Stomach (tissue), 8 donors: ENCODE measurements at regions not wholly inside any gene's neighbourhood (a gene's known extent, or its start where the extent isn't known, plus 50 kb on each side); places are given as distances from the start of the nearest gene placed in this dataset.
"Not testable (repeated sequence)": the region's sequence is repeated elsewhere in the genome, so short reads cannot be mapped to it uniquely, and the experiment has no call there.

Experiments
- DNase-seq, 2 donors: peaks; one replicate each; pipeline versions ENCODE4 v3.0.0 to v3.0.0-alpha.2; 2013 to 2019
- H3K27ac ChIP-seq, 5 donors: fragments of 200-600 bp in 4 of 5; sonication (generic) in 4 of 5; one replicate each; pipeline ENCODE4 v1.5.1; 2013 to 2019; ENCODE audit warnings: mild to moderate bottlenecking in 1 of 5, moderate library complexity in 1 of 5
- H3K27me3 ChIP-seq, 3 donors: fragments of 200-600 bp; sonication (generic); one replicate each; pipeline ENCODE4 v1.5.1; 2017 to 2019; ENCODE audit warnings: mixed run types in 1 of 3
- H3K36me3 ChIP-seq, 4 donors: fragments of 200-600 bp; sonication (generic); 1 replicate in 3 of 4; 2 replicates in 1 of 4; pipeline ENCODE4 v1.5.1; 2016 to 2019
- H3K4me1 ChIP-seq, 4 donors: fragments of 200-600 bp; sonication (generic); one replicate each; pipeline ENCODE4 v1.5.1; 2016 to 2019
- H3K4me3 ChIP-seq, 4 donors: fragments of 200-600 bp; sonication (generic) in 3 of 4; one replicate each; pipeline ENCODE4 v1.5.1; 2016 to 2019; ENCODE audit warnings: mild to moderate bottlenecking in 1 of 4
- H3K9me3 ChIP-seq, 4 donors: fragments of 200-600 bp; sonication (generic); one replicate each; pipeline ENCODE4 v1.5.1; 2016 to 2019
- EP300 ChIP-seq: sonication (generic); formaldehyde crosslinking; IDR thresholded peaks from one replicate; pipeline ENCODE4 v1.6.1; 2017; ENCODE audit warnings: antibody characterized with exemption
- POLR2A ChIP-seq, 4 donors: fragments of 450-650 bp; IDR thresholded peaks; one replicate each; pipeline ENCODE4 v1.6.1; 2016; ENCODE audit warnings: antibody characterized with exemption in 4 of 4, control low read depth in 2 of 4, mild to moderate bottlenecking in 1 of 4, moderate library complexity in 1 of 4
- POLR2AphosphoS5 ChIP-seq, 3 donors: sonication (generic); formaldehyde crosslinking; IDR thresholded peaks; one replicate each; pipeline ENCODE4 v1.6.1; 2016; ENCODE audit warnings: antibody characterized with exemption in 3 of 3
- WGBS, 5 donors: extraction: QIAGEN DNeasy Blood & Tissue Kit in 3 of 5; methylation state at CpG; one replicate each; pipeline versions ENCODE4 v1.1.5 to v1.1.7; 2013 to 2018; 5-methylcytosine and 5-hydroxymethylcytosine counted together
- intact Hi-C: fragments of 100-400 bp; cut with DNase I; formaldehyde crosslinking; loops from one replicate; pipeline ENCODE4 v1.15.1; 2023; ENCODE audit warnings: low total_unique reads
- TF ChIP-seq, protein P1 (sequence below), 7 experiments: fragments of 450-650 bp in 4 of 7; fragments of 200-600 bp in 3 of 7; sonication (generic) in 3 of 7; IDR thresholded peaks; one replicate each; pipeline ENCODE4 v1.5.1; 2016 to 2019; ENCODE audit warnings: antibody characterized with exemption in 7 of 7, control low read depth in 2 of 7, mild to moderate bottlenecking in 1 of 7
- donor health status: healthy with polysubstance abuse.
- donor health status: Bipolar disorder and iron deficiency.
- donor health status: healthy.

DNA sequence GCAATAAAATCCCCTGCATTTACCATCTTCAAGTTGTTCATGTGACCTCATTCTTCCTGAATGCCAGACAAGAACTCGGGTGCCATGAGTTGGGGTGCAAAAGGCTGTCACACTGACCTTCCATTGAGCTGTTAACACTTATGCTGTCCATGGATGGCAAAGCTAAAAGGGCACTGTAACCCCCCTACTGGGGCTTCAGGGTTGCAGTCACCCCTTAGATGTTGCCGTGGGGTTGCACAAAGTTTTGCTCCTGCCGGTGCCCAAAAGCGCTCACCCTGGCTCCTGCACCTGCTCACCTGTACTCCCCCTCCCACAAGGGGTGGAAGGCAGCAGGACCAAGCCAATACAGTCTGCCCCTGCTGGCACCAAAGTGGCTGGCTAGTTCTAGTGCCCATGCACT is 208.2 kb downstream of the RHOU start:
- 93 to 100% (median 96%) methylated on average over 2 to 4 of the region's 4 CpGs for WGBS, 5 donors
- no peak for TF ChIP-seq POLR2AphosphoS5 (IDR thresholded peaks at IDR 0.05)
- no peak for TF ChIP-seq POLR2A (IDR thresholded peaks at IDR 0.05)
- TF ChIP-seq, protein P1, sequence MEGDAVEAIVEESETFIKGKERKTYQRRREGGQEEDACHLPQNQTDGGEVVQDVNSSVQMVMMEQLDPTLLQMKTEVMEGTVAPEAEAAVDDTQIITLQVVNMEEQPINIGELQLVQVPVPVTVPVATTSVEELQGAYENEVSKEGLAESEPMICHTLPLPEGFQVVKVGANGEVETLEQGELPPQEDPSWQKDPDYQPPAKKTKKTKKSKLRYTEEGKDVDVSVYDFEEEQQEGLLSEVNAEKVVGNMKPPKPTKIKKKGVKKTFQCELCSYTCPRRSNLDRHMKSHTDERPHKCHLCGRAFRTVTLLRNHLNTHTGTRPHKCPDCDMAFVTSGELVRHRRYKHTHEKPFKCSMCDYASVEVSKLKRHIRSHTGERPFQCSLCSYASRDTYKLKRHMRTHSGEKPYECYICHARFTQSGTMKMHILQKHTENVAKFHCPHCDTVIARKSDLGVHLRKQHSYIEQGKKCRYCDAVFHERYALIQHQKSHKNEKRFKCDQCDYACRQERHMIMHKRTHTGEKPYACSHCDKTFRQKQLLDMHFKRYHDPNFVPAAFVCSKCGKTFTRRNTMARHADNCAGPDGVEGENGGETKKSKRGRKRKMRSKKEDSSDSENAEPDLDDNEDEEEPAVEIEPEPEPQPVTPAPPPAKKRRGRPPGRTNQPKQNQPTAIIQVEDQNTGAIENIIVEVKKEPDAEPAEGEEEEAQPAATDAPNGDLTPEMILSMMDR (IDR thresholded peaks at IDR 0.05) = no peak
- TF ChIP-seq EP300 = no peak
- no peak for DNase-seq
- Histone ChIP-seq H3K9me3 (no peaks in the 10 kb centered on the region), H3K36me3 (no peaks in the 10 kb centered on the region), H3K4me1 (peaks cover 0 to 6% (median 1%) of the 10 kb centered on the region in 4 donors), H3K27ac (no peak overlapping the region), H3K27me3 (no peaks in the 10 kb centered on the region), H3K4me3 (no peak overlapping the region)
- intact Hi-C loops = no loop called here

DNA sequence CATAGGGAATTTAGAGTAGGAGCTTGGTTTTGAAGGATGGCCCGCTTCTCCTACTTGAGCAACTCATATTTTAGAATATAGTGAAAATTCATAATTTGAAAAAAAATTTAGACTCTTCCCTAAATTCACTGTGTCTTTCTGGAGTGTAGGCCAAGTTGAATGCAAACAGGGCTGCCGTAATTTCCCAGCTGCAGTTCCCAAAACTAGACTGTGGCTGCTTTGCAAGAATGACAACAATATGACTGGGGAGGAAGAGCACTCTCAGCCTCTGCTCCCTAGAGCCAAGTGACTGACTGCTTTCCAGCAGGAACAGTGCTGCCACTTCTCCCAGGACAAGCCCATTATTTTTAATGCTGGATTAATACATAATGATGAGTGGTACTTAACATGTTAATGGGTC is 209.0 kb downstream of the RHOU start:
- 90 to 100% (median 93%) methylated on average over 2 of the region's 2 CpGs for WGBS, 5 donors
- Histone ChIP-seq H3K4me1 (peaks cover 0 to 7% (median 0%) of the 10 kb centered on the region in 4 donors), H3K9me3 (no peaks in the 10 kb centered on the region), H3K27ac (no peak overlapping the region), H3K4me3 (no peak overlapping the region), H3K27me3 (no peaks in the 10 kb centered on the region), H3K36me3 (no peaks in the 10 kb centered on the region)
- DNase-seq = no peak
- intact Hi-C loops = no loop called here
- TF ChIP-seq POLR2A (IDR thresholded peaks at IDR 0.05) (no peak), POLR2AphosphoS5 (IDR thresholded peaks at IDR 0.05) (no peak), EP300 (no peak)
- TF ChIP-seq, protein P1 (IDR thresholded peaks at IDR 0.05) = no peak

DNA sequence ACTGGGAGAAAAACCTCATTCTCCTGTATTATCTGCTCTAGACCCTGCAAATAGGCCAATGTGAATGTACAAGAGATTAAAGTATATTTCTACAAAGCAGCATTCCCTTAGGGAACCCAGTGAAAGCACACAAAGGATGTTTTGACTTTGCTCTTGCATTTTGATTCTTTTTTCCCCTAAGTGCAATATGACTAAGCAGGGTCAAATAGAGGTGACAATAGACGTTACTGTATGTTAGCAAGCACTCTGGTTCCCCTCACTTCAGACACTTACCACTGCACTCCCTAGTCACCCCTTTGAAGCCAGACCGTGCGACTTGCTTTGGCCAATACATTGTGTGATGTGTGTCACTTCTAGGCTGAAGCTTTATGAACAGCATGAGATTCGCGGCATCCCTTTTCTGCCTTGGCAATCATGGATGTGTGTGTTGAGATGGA is 209.7 kb downstream of the RHOU start:
- 73 to 85% (median 77%) methylated on average over 5 of the region's 5 CpGs for WGBS, 5 donors
- Histone ChIP-seq H3K9me3 (no peaks in the 10 kb centered on the region), H3K4me1 (peaks cover 0 to 11% (median 0%) of the 10 kb centered on the region in 4 donors), H3K27ac (no peak overlapping the region), H3K4me3 (no peak overlapping the region), H3K36me3 (no peaks in the 10 kb centered on the region), H3K27me3 (no peaks in the 10 kb centered on the region)
- intact Hi-C loops = no loop called here
- TF ChIP-seq POLR2A (IDR thresholded peaks at IDR 0.05) (no peak), EP300 (no peak), POLR2AphosphoS5 (IDR thresholded peaks at IDR 0.05) (no peak)
- TF ChIP-seq, protein P1 (IDR thresholded peaks at IDR 0.05) = no peak
- peak in 1 of 2 donors; percentile 52 for DNase-seq

DNA sequence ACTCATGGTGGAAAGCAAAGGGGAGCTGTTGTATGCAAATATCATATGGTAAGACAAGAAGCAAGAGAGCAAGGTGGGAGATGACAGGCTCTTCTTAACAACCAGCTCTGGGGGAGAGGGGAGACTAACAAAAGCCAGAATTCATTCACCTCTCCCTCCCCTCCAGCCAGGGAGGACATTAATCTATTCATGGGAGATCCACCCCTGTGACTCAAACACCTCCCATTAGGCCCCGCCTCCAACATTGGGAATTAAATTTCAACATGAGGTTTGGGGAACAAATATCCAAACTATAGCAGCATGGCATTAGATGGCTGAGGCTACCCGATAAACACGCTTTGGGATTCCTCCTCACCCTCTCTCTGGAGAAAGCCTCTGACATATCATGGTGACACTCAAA is 210.6 kb downstream of the RHOU start:
- no peak overlapping the region for H3K4me3 ChIP-seq
- H3K4me1 ChIP-seq = peaks cover 0 to 8% (median 0%) of the 10 kb centered on the region in 4 donors
- no peaks in the 10 kb centered on the region for H3K27me3 ChIP-seq
- TF ChIP-seq EP300 (no peak), POLR2AphosphoS5 (IDR thresholded peaks at IDR 0.05) (no peak), POLR2A (IDR thresholded peaks at IDR 0.05) (no peak)
- TF ChIP-seq, protein P1 (IDR thresholded peaks at IDR 0.05) = no peak
- WGBS, 5 donors = 95 to 99% (median 97%) methylated on average over 3 of the region's 3 CpGs
- intact Hi-C loops = no loop called here
- no peaks in the 10 kb centered on the region for H3K36me3 ChIP-seq
- no peak for DNase-seq
- H3K9me3 ChIP-seq = no peaks in the 10 kb centered on the region
- H3K27ac ChIP-seq = no peak overlapping the region

DNA sequence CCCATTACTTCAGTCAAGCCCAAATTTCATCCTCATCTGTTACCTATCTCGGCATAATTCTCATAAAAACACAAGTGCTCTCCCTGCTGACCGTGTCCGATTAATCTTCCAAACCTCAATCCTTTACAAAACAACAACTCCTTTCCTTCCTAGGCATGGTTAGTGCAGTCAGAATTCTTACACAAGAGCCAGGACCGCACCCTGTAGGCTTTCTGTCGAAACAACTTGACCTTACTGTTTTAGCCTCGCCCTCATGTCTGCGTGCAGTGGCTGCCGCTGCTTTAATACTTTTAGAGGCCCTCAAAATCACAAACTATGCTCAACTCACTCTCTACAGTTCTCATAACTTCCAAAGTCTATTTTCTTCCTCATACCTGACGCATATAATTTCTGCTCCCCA is 214.3 kb downstream of the RHOU start:
- intact Hi-C loops = not testable (repeated sequence)
- H3K27ac ChIP-seq = peak overlapping the region in 1 of 5 donors; percentile 50
- 28 to 47% (median 41%) methylated on average over 9 of the region's 9 CpGs for WGBS, 5 donors

More for the DNA sequence above, 214.3 kb downstream of the RHOU start:
- H3K9me3 ChIP-seq, H3K27me3 ChIP-seq, DNase-seq, H3K4me1 ChIP-seq, H3K36me3 ChIP-seq, H3K4me3 ChIP-seq: not testable (repeated sequence)
